ENCODE measurements at regions not wholly inside any gene's neighbourhood (a gene's known extent, or its start where the extent isn't known, plus 50 kb on each side); places are given as distances from the start of the nearest gene placed in this dataset.

- TF ChIP-seq POLR2AphosphoS5 (IDR thresholded peaks at IDR 0.05; ENCODE audit: low read depth) = no peak
- no peak for TF ChIP-seq REST (IDR thresholded peaks at IDR 0.05; ENCODE audit: unreplicated experiment)
- no peak for TF ChIP-seq NANOG (IDR thresholded peaks at IDR 0.05; ENCODE audit: borderline replicate concordance)
- no peak for TF ChIP-seq ZNF331 (CRISPR knock-in tag; IDR thresholded peaks at IDR 0.05; ENCODE audit: low read depth)
- TF ChIP-seq JUNB (IDR thresholded peaks at IDR 0.05; ENCODE audit: unreplicated experiment) = no peak
- TF ChIP-seq EZH2 (IDR thresholded peaks at IDR 0.05; ENCODE audit: low read depth, unreplicated experiment) = no peak
- no peak for TF ChIP-seq EZH2phosphoT487 (IDR thresholded peaks at IDR 0.05; ENCODE audit: unreplicated experiment)
- no peak for TF ChIP-seq CREB1 (CRISPR knock-in tag; IDR thresholded peaks at IDR 0.05; ENCODE audit: low read depth)
These were observed 566.8 kb downstream of the NTRK3 start (continued) for GRCh38 chr15:87689716-87690115.

GRCh38 chr15:87687523-87687870 is 569.0 kb downstream of the NTRK3 start:
- H3K27ac Mint-ChIP-seq = no peak overlapping the region
- no peaks in the 10 kb centered on the region for H4K20me1 ChIP-seq (replicated peaks; ENCODE audit: insufficient read depth)

More at GRCh38 chr15:87687523-87687870, 569.0 kb downstream of the NTRK3 start:
- Mint-ChIP-seq H3K4me3 (no peak overlapping the region), H3K27me3 (ENCODE audit: insufficient read depth, low read depth, poor library complexity) (no peaks in the 10 kb centered on the region), H3K9me3 (peaks cover 9% of the 10 kb centered on the region), H3K36me3 (ENCODE audit: low read depth) (0 out of 3 replicates have a peak, but pooled peaks cover under 1% of the 10 kb centered on the region), H3K4me1 (no peaks in the 10 kb centered on the region)
- no peak overlapping the region for H3K4me3 ChIP-seq
- H3F3A ChIP-seq (replicated peaks; ENCODE audit: low read depth) = no peaks in the 10 kb centered on the region
- ATAC-seq (no peak), DNase-seq (ENCODE audit: low spot score) (no peak)
- H3K4me2 ChIP-seq = no peak overlapping the region
- H3K79me2 ChIP-seq (replicated peaks; ENCODE audit: insufficient read depth) = no peaks in the 10 kb centered on the region
- no peaks in the 10 kb centered on the region for H3K4me1 ChIP-seq (ENCODE audit: insufficient read depth)
- TF ChIP-seq JUNB (IDR thresholded peaks at IDR 0.05; ENCODE audit: unreplicated experiment) (no peak), ZNF114 (CRISPR knock-in tag; IDR thresholded peaks at IDR 0.05) (no peak), POLR2AphosphoS5 (IDR thresholded peaks at IDR 0.05; ENCODE audit: low read depth) (no peak), NANOG (IDR thresholded peaks at IDR 0.05; ENCODE audit: borderline replicate concordance) (no peak), EZH2 (IDR thresholded peaks at IDR 0.05; ENCODE audit: low read depth, unreplicated experiment) (no peak), EZH2phosphoT487 (IDR thresholded peaks at IDR 0.05; ENCODE audit: unreplicated experiment) (no peak)
- TF ChIP-seq, protein P1, sequence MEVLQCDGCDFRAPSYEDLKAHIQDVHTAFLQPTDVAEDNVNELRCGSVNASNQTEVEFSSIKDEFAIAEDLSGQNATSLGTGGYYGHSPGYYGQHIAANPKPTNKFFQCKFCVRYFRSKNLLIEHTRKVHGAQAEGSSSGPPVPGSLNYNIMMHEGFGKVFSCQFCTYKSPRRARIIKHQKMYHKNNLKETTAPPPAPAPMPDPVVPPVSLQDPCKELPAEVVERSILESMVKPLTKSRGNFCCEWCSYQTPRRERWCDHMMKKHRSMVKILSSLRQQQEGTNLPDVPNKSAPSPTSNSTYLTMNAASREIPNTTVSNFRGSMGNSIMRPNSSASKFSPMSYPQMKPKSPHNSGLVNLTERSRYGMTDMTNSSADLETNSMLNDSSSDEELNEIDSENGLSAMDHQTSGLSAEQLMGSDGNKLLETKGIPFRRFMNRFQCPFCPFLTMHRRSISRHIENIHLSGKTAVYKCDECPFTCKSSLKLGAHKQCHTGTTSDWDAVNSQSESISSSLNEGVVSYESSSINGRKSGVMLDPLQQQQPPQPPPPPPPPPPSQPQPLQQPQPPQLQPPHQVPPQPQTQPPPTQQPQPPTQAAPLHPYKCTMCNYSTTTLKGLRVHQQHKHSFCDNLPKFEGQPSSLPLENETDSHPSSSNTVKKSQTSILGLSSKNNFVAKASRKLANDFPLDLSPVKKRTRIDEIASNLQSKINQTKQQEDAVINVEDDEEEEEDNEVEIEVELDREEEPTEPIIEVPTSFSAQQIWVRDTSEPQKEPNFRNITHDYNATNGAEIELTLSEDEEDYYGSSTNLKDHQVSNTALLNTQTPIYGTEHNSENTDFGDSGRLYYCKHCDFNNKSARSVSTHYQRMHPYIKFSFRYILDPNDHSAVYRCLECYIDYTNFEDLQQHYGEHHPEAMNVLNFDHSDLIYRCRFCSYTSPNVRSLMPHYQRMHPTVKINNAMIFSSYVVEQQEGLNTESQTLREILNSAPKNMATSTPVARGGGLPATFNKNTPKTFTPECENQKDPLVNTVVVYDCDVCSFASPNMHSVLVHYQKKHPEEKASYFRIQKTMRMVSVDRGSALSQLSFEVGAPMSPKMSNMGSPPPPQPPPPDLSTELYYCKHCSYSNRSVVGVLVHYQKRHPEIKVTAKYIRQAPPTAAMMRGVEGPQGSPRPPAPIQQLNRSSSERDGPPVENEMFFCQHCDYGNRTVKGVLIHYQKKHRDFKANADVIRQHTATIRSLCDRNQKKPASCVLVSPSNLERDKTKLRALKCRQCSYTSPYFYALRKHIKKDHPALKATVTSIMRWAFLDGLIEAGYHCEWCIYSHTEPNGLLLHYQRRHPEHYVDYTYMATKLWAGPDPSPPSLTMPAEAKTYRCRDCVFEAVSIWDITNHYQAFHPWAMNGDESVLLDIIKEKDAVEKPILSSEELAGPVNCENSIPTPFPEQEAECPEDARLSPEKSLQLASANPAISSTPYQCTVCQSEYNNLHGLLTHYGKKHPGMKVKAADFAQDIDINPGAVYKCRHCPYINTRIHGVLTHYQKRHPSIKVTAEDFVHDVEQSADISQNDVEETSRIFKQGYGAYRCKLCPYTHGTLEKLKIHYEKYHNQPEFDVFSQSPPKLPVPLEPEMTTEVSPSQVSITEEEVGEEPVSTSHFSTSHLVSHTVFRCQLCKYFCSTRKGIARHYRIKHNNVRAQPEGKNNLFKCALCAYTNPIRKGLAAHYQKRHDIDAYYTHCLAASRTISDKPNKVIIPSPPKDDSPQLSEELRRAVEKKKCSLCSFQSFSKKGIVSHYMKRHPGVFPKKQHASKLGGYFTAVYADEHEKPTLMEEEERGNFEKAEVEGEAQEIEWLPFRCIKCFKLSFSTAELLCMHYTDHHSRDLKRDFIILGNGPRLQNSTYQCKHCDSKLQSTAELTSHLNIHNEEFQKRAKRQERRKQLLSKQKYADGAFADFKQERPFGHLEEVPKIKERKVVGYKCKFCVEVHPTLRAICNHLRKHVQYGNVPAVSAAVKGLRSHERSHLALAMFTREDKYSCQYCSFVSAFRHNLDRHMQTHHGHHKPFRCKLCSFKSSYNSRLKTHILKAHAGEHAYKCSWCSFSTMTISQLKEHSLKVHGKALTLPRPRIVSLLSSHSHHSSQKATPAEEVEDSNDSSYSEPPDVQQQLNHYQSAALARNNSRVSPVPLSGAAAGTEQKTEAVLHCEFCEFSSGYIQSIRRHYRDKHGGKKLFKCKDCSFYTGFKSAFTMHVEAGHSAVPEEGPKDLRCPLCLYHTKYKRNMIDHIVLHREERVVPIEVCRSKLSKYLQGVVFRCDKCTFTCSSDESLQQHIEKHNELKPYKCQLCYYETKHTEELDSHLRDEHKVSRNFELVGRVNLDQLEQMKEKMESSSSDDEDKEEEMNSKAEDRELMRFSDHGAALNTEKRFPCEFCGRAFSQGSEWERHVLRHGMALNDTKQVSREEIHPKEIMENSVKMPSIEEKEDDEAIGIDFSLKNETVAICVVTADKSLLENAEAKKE (CRISPR knock-in tag; IDR thresholded peaks at IDR 0.05) = no peak
- no peak overlapping the region for H2AFZ ChIP-seq
- peaks cover 1% of the 10 kb centered on the region; the same call in 1 of the 2 replicates for H3K36me3 ChIP-seq (ENCODE audit: insufficient read depth)
- no peak overlapping the region for H3K27ac ChIP-seq (ENCODE audit: low read depth)
- peaks cover 8% of the 10 kb centered on the region for H3K9me2 ChIP-seq (ENCODE audit: insufficient read depth)
- H3K27me3 ChIP-seq (ENCODE audit: insufficient read depth) = no peaks in the 10 kb centered on the region
